ENCODE measurements at regions not wholly inside any gene's neighbourhood (a gene's known extent, or its start where the extent isn't known, plus 50 kb on each side); places are given as distances from the start of the nearest gene placed in this dataset.

DNA sequence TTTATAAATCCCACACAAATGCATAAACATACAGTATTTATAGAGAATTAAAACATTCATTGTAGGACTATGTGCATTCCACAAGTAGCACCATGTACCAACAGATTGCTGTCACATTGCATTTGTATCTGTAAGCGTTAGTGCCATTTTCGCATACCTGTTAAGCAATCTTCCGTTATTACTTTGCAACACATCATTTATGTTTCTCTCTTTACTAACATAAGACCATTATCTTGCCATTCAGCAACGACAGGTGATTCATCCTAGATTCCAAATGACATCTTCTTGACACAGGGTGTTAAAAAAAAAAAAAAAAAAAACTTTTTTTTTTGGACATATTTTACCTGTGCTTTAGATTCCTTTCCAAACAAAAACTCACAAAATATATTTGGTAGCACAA is 511.8 kb downstream of the ELAVL2 start:
- ChIA-PET CTCF (no interaction called here), POLR2A (no interaction called here)
- no peak overlapping the region for H3K4me3 ChIP-seq (ENCODE audit: low read depth, low read length)
- no peaks in the 10 kb centered on the region for H3K36me3 ChIP-seq (ENCODE audit: control insufficient read depth in 2 of 2, insufficient read depth in 1 of 2, low read length in 2 of 2)
- no peaks in the 10 kb centered on the region for H3K9me3 ChIP-seq (ENCODE audit: control insufficient read depth, insufficient read depth, low read depth, low read length)
- no peaks in the 10 kb centered on the region for H3K4me1 ChIP-seq (ENCODE audit: control insufficient read depth, insufficient read depth, low read length)
- no peak overlapping the region for H3K27ac ChIP-seq (ENCODE audit: extremely low read depth, low read depth, low read length)
- TF ChIP-seq ZNF433 (tag by site-specific recombination; IDR thresholded peaks at IDR 0.05; ENCODE audit: low read depth) = no peak
- TF ChIP-seq ZNF621 (tag by site-specific recombination; IDR thresholded peaks at IDR 0.05) = no peak
- TF ChIP-seq, protein P1, sequence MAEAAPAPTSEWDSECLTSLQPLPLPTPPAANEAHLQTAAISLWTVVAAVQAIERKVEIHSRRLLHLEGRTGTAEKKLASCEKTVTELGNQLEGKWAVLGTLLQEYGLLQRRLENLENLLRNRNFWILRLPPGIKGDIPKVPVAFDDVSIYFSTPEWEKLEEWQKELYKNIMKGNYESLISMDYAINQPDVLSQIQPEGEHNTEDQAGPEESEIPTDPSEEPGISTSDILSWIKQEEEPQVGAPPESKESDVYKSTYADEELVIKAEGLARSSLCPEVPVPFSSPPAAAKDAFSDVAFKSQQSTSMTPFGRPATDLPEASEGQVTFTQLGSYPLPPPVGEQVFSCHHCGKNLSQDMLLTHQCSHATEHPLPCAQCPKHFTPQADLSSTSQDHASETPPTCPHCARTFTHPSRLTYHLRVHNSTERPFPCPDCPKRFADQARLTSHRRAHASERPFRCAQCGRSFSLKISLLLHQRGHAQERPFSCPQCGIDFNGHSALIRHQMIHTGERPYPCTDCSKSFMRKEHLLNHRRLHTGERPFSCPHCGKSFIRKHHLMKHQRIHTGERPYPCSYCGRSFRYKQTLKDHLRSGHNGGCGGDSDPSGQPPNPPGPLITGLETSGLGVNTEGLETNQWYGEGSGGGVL (tag by site-specific recombination; IDR thresholded peaks at IDR 0.05) = no peak
- TF ChIP-seq ZNF521 (tag by site-specific recombination; IDR thresholded peaks at IDR 0.05) = no peak

DNA sequence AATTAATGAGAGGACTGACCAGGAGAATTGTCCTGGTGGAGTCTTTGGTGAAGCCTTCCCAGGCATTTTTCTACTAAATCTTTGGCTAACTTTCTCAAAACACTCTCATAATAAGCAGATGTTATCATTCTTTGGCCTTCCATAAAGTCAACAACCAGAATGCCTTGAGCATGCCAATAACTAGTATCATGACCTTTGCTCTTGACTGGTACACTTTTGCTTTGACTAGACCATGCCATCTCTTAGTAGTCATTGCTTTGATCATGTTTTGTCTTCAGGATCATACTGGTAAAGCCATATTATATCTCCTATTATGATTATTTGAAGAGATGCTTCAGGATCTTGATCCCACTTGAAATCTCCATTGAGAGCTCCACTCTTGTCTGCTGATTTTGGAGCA is 506.9 kb downstream of the ELAVL2 start:
- no peaks in the 10 kb centered on the region for H3K9me3 ChIP-seq (ENCODE audit: control insufficient read depth, insufficient read depth, low read depth, low read length)
- H3K36me3 ChIP-seq (ENCODE audit: control insufficient read depth in 2 of 2, insufficient read depth in 1 of 2, low read length in 2 of 2) = no peaks in the 10 kb centered on the region
- TF ChIP-seq SP3 (tag by site-specific recombination; IDR thresholded peaks at IDR 0.05) (no peak), ZNF121 (tag by site-specific recombination; IDR thresholded peaks at IDR 0.05) (no peak), ZNF24 (tag by site-specific recombination; IDR thresholded peaks at IDR 0.05) (no peak), ZNF391 (tag by site-specific recombination; IDR thresholded peaks at IDR 0.05; ENCODE audit: borderline replicate concordance, low read depth) (no peak), ZFHX2 (tag by site-specific recombination; conservative IDR thresholded peaks at IDR 0.05) (no peak), ZNF555 (tag by site-specific recombination; conservative IDR thresholded peaks at IDR 0.05) (no peak), ZSCAN30 (tag by site-specific recombination; IDR thresholded peaks at IDR 0.05) (no peak), ZNF138 (tag by site-specific recombination; IDR thresholded peaks at IDR 0.05; ENCODE audit: borderline replicate concordance) (no peak), ZNF132 (tag by site-specific recombination; IDR thresholded peaks at IDR 0.05; ENCODE audit: borderline replicate concordance) (no peak)
- TF ChIP-seq, protein P2, sequence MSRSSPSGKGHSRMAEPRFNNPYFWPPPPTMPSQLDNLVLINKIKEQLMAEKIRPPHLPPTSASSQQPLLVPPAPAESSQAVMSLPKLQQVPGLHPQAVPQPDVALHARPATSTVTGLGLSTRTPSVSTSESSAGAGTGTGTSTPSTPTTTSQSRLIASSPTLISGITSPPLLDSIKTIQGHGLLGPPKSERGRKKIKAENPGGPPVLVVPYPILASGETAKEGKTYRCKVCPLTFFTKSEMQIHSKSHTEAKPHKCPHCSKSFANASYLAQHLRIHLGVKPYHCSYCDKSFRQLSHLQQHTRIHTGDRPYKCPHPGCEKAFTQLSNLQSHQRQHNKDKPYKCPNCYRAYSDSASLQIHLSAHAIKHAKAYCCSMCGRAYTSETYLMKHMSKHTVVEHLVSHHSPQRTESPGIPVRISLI (tag by site-specific recombination; IDR thresholded peaks at IDR 0.05) = no peak
- TF ChIP-seq, protein P3, sequence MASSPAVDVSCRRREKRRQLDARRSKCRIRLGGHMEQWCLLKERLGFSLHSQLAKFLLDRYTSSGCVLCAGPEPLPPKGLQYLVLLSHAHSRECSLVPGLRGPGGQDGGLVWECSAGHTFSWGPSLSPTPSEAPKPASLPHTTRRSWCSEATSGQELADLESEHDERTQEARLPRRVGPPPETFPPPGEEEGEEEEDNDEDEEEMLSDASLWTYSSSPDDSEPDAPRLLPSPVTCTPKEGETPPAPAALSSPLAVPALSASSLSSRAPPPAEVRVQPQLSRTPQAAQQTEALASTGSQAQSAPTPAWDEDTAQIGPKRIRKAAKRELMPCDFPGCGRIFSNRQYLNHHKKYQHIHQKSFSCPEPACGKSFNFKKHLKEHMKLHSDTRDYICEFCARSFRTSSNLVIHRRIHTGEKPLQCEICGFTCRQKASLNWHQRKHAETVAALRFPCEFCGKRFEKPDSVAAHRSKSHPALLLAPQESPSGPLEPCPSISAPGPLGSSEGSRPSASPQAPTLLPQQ (tag by site-specific recombination; IDR thresholded peaks at IDR 0.05) = no peak
- TF ChIP-seq, protein P4, sequence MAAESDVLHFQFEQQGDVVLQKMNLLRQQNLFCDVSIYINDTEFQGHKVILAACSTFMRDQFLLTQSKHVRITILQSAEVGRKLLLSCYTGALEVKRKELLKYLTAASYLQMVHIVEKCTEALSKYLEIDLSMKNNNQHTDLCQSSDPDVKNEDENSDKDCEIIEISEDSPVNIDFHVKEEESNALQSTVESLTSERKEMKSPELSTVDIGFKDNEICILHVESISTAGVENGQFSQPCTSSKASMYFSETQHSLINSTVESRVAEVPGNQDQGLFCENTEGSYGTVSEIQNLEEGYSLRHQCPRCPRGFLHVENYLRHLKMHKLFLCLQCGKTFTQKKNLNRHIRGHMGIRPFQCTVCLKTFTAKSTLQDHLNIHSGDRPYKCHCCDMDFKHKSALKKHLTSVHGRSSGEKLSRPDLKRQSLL (tag by site-specific recombination; IDR thresholded peaks at IDR 0.05) = no peak
- TF ChIP-seq, protein P5, sequence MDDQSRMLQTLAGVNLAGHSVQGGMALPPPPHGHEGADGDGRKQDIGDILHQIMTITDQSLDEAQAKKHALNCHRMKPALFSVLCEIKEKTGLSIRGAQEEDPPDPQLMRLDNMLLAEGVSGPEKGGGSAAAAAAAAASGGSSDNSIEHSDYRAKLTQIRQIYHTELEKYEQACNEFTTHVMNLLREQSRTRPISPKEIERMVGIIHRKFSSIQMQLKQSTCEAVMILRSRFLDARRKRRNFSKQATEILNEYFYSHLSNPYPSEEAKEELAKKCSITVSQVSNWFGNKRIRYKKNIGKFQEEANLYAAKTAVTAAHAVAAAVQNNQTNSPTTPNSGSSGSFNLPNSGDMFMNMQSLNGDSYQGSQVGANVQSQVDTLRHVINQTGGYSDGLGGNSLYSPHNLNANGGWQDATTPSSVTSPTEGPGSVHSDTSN (CRISPR knock-in tag; IDR thresholded peaks at IDR 0.05) = no peak
- no peaks in the 10 kb centered on the region for H3K4me1 ChIP-seq (ENCODE audit: control insufficient read depth, insufficient read depth, low read length)
- ChIA-PET POLR2A (no interaction called here), CTCF (no interaction called here)
- no peak overlapping the region for H3K4me3 ChIP-seq (ENCODE audit: low read depth, low read length)
- no peak overlapping the region for H3K27ac ChIP-seq (ENCODE audit: extremely low read depth, low read depth, low read length)
